ENCODE measurements at regions not wholly inside any gene's neighbourhood (a gene's known extent, or its start where the extent isn't known, plus 50 kb on each side); places are given as distances from the start of the nearest gene placed in this dataset.

DNA sequence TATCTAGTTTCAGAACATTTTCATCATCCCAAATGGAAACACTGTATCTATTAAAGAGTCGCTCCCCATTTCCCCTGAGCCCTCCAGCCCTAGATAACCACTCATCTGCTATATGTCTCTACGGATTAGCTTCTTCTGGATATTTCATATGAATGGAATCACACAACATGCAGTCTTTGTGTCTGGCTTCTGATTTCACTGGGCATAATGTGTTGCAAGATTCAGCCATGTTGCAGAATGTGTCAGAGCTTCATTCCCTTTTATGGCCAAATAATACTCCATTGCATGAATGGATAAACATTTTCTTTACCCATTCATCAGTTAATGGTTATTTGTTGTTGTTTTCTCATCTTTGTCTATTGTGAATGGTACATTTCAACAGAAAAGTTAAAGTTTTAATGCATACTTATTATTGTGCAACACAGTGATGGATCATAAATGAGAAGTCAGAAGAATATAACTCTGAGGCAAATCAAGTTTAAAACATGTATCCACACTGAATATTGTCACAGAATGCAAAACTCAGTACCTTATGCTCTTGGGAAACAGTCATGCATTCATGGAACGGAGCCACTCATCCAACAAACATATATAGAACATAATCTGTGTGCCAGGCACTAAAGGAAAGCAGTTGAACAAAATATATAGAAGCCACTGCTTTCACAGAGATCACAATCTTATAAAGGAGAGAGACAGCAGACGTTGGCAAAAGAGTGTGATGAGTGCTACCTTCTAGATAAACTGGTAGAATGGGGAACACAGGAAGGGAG lies 57.8 kb upstream of the MAGEA4 start:
- TF ChIP-seq, protein P1, sequence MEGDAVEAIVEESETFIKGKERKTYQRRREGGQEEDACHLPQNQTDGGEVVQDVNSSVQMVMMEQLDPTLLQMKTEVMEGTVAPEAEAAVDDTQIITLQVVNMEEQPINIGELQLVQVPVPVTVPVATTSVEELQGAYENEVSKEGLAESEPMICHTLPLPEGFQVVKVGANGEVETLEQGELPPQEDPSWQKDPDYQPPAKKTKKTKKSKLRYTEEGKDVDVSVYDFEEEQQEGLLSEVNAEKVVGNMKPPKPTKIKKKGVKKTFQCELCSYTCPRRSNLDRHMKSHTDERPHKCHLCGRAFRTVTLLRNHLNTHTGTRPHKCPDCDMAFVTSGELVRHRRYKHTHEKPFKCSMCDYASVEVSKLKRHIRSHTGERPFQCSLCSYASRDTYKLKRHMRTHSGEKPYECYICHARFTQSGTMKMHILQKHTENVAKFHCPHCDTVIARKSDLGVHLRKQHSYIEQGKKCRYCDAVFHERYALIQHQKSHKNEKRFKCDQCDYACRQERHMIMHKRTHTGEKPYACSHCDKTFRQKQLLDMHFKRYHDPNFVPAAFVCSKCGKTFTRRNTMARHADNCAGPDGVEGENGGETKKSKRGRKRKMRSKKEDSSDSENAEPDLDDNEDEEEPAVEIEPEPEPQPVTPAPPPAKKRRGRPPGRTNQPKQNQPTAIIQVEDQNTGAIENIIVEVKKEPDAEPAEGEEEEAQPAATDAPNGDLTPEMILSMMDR (IDR thresholded peaks at IDR 0.05; ENCODE audit: low read depth, low read length, missing input control) = no peak
- TF ChIP-seq RAD21 (IDR thresholded peaks at IDR 0.05) = no peak
- no peak for TF ChIP-seq GABPA (IDR thresholded peaks at IDR 0.05 in 1 of 2, conservative IDR thresholded peaks at IDR 0.05 in 1 of 2)
- TF ChIP-seq, protein P2, sequence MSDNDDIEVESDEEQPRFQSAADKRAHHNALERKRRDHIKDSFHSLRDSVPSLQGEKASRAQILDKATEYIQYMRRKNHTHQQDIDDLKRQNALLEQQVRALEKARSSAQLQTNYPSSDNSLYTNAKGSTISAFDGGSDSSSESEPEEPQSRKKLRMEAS (IDR thresholded peaks at IDR 0.05) = no peak
- TF ChIP-seq EGR1 (IDR thresholded peaks at IDR 0.05; ENCODE audit: low read depth in 2 of 2) = no peak
- TF ChIP-seq FOXA1 (IDR thresholded peaks at IDR 0.05) = no peak
- no peak for TF ChIP-seq RXRA (IDR thresholded peaks at IDR 0.05)
- TF ChIP-seq SP1 (IDR thresholded peaks at IDR 0.05) = no peak
- no peak for TF ChIP-seq TAF1 (conservative IDR thresholded peaks at IDR 0.05)
- no peak for TF ChIP-seq ZBTB33 (IDR thresholded peaks at IDR 0.05)

Data from liver (tissue), 3 donors.